LNCAP (cell line): ENCODE measurements at regions not wholly inside any gene's neighbourhood (a gene's known extent, or its start where the extent isn't known, plus 50 kb on each side); places are given as distances from the start of the nearest gene placed in this dataset.

Experiments used
- CTCF ChIP-seq: fragments of 450-650 bp; IDR thresholded peaks from 2 replicates; pipeline ENCODE4 v1.5.1; 2017; ENCODE audit warnings: mild to moderate bottlenecking

GRCh38 chr16:79946252-79946651, 345.7 kb upstream of the MAF start:
- no peak for TF ChIP-seq CTCF

- no peak for TF ChIP-seq CTCF
Observed at GRCh38 chr16:79943736-79944135, 343.2 kb upstream of the MAF start.

- TF ChIP-seq CTCF = no peak
Observed at GRCh38 chr16:79938575-79938974, 338.0 kb upstream of the MAF start.

- no peak for TF ChIP-seq CTCF
Observed at GRCh38 chr16:79933603-79934002, 333.1 kb upstream of the MAF start.

GRCh38 chr16:79932572-79932971, 332.0 kb upstream of the MAF start:
- no peak for TF ChIP-seq CTCF

GRCh38 chr16:79931721-79932120, 331.2 kb upstream of the MAF start:
- TF ChIP-seq CTCF = no peak

- TF ChIP-seq CTCF = no peak
Observed at GRCh38 chr16:79929260-79929965, 328.9 kb upstream of the MAF start.
